ENCODE measurements at regions not wholly inside any gene's neighbourhood (a gene's known extent, or its start where the extent isn't known, plus 50 kb on each side); places are given as distances from the start of the nearest gene placed in this dataset.

GRCh38 chr18:76544511-76545345 lies 49.7 kb upstream of the ZNF516 start:
- in situ Hi-C loops (cut with HindIII; ENCODE audit: low pct_unique_long_range_greater_than_20kb, low sequenced_read_pairs), result no loop called here
- no peaks in the 10 kb centered on the region for H3K4me1 ChIP-seq (ENCODE audit: control insufficient read depth, insufficient read depth, low read length)
- ATAC-seq (no peak), DNase-seq (ENCODE audit: low read depth, low spot score) (no peak)
- intact Hi-C loops (cut with micrococcal nuclease; ENCODE audit: unreplicated experiment), result no loop called here
- ChIA-PET POLR2A (no interaction called here), CTCF (interaction anchor here (0.6 kb wide), 1 partner anchor 11 kb away, joined by 5 read pairs; no protein-coding TSS in a partner anchor)
- H3K4me3 ChIP-seq (ENCODE audit: low read depth in 2 of 2, low read length in 2 of 2), result no peak overlapping the region
- no peaks in the 10 kb centered on the region for H3K9me3 ChIP-seq (ENCODE audit: control insufficient read depth, insufficient read depth, low read depth, low read length)
- BruUV-seq (replicated peaks), result no TSS peak
- no peak overlapping the region for H3K27ac ChIP-seq (ENCODE audit: low read length)
- H3K36me3 ChIP-seq (ENCODE audit: control insufficient read depth, insufficient read depth, low read length), result no peaks in the 10 kb centered on the region
- H3K27me3 ChIP-seq (ENCODE audit: control insufficient read depth, insufficient read depth, low read length), result peaks cover 15% of the 10 kb centered on the region; the same call in 1 of the 2 replicates
- no peak for TF ChIP-seq TCF7L2 (IDR thresholded peaks at IDR 0.05; ENCODE audit: low read depth, low read length)
- TF ChIP-seq SIN3A (IDR thresholded peaks at IDR 0.05; ENCODE audit: borderline replicate concordance, insufficient read depth, low read depth, low read length), result no peak
- no peak for TF ChIP-seq CTCF (IDR thresholded peaks at IDR 0.05)
- no peak for TF ChIP-seq POLR2AphosphoS5 (IDR thresholded peaks at IDR 0.05; ENCODE audit: low read depth, low read length)
- TF ChIP-seq REST (IDR thresholded peaks at IDR 0.05; ENCODE audit: insufficient read depth in 1 of 2, low read depth in 2 of 2, low read length in 1 of 2), result no peak
